Small intestine (tissue), 7 donors: ENCODE measurements at regions not wholly inside any gene's neighbourhood (a gene's known extent, or its start where the extent isn't known, plus 50 kb on each side); places are given as distances from the start of the nearest gene placed in this dataset.

Source experiments
- DNase-seq, 2 donors: peaks; one replicate each; pipeline versions ENCODE4 v3.0.0 to v3.0.0-alpha.2; 2013
- FAIRE-seq: peaks from 2 replicates; lab custom pipeline; 2012; peaks lifted over from hg19 to GRCh38; lab: Jason Lieb, UNC
- H3K27ac ChIP-seq, 3 donors: one replicate each; pipeline ENCODE4 v1.5.1; 2013; ENCODE audit warnings: low read length in 2 of 3, mild to moderate bottlenecking in 2 of 3, control low read depth in 1 of 3, inconsistent platforms in 1 of 3, low read depth in 1 of 3, moderate library complexity in 1 of 3
- H3K27me3 ChIP-seq, 3 donors: one replicate each; pipeline ENCODE4 v1.6.1; 2013; ENCODE audit warnings: low read length in 3 of 3, inconsistent platforms in 1 of 3; ENCODE audit not compliant: control insufficient read depth in 3 of 3, insufficient read depth in 3 of 3
- H3K36me3 ChIP-seq, 3 donors: one replicate each; pipeline ENCODE4 v1.6.1; 2013; ENCODE audit warnings: low read length in 3 of 3, inconsistent platforms in 1 of 3, low read depth in 1 of 3, mild to moderate bottlenecking in 1 of 3, moderate library complexity in 1 of 3; ENCODE audit not compliant: control insufficient read depth in 3 of 3, insufficient read depth in 2 of 3
- H3K4me1 ChIP-seq, 3 donors: one replicate each; pipeline ENCODE4 v1.6.1; 2013; ENCODE audit warnings: low read length in 2 of 3, inconsistent platforms in 1 of 3, low read depth in 1 of 3, mild to moderate bottlenecking in 1 of 3, moderate library complexity in 1 of 3; ENCODE audit not compliant: control insufficient read depth in 3 of 3, insufficient read depth in 2 of 3
- H3K4me3 ChIP-seq, 3 donors: one replicate each; pipeline ENCODE4 v1.5.1; 2013; ENCODE audit warnings: low read length in 3 of 3, control low read depth in 1 of 3, inconsistent platforms in 1 of 3, low read depth in 1 of 3, mild to moderate bottlenecking in 1 of 3, moderate library complexity in 1 of 3
- H3K9me3 ChIP-seq, 2 donors: one replicate each; pipeline ENCODE4 v1.6.1; 2013; ENCODE audit warnings: low read depth in 1 of 2, low read length in 1 of 2; ENCODE audit not compliant: control insufficient read depth in 2 of 2, insufficient read depth in 1 of 2
- WGBS, 3 donors: extraction: QIAGEN DNeasy Blood & Tissue Kit; methylation state at CpG; one replicate each; pipeline ENCODE4 v1.1.7; 2013; 5-methylcytosine and 5-hydroxymethylcytosine counted together
- donor health status: healthy with polysubstance abuse.
- donor health status: control.
- donor health status: control.
- donor health status: Bipolar disorder and iron deficiency.
- donor health status: healthy.

- FAIRE-seq = no peak
- no peak for DNase-seq
- Histone ChIP-seq H3K9me3 (no peaks in the 10 kb centered on the region), H3K4me1 (no peaks in the 10 kb centered on the region), H3K4me3 (no peak overlapping the region), H3K27me3 (no peaks in the 10 kb centered on the region), H3K36me3 (no peaks in the 10 kb centered on the region), H3K27ac (no peak overlapping the region)
- 50 to 56% (median 52%) methylated on average over 3 of the region's 3 CpGs for WGBS, 3 donors
Observed at GRCh38 chr11:90803366-90803765, 580.5 kb upstream of the CHORDC1 start.

- no peaks in the 10 kb centered on the region for H3K4me1 ChIP-seq
- no peaks in the 10 kb centered on the region for H3K27me3 ChIP-seq
- no peaks in the 10 kb centered on the region for H3K9me3 ChIP-seq
- H3K4me3 ChIP-seq = no peak overlapping the region
- DNase-seq (no peak), FAIRE-seq (no peak)
- H3K27ac ChIP-seq = no peak overlapping the region
- WGBS, 3 donors = 73 to 74% (median 74%) methylated on average over 3 of the region's 3 CpGs
- H3K36me3 ChIP-seq = no peaks in the 10 kb centered on the region
Observed at GRCh38 chr11:90798769-90799168, 575.9 kb upstream of the CHORDC1 start.

- Histone ChIP-seq H3K27ac (no peak overlapping the region), H3K9me3 (no peaks in the 10 kb centered on the region), H3K36me3 (no peaks in the 10 kb centered on the region), H3K27me3 (no peaks in the 10 kb centered on the region), H3K4me1 (no peaks in the 10 kb centered on the region), H3K4me3 (no peak overlapping the region)
- WGBS, 3 donors = 65 to 71% (median 67%) methylated on average over 4 of the region's 4 CpGs
- no peak for FAIRE-seq
- DNase-seq = no peak
Observed at GRCh38 chr11:90795746-90796145, 572.9 kb upstream of the CHORDC1 start.

- Histone ChIP-seq H3K27ac (no peak overlapping the region), H3K27me3 (no peaks in the 10 kb centered on the region), H3K4me3 (no peak overlapping the region), H3K36me3 (no peaks in the 10 kb centered on the region), H3K4me1 (no peaks in the 10 kb centered on the region), H3K9me3 (no peaks in the 10 kb centered on the region)
- WGBS, 3 donors = 65 to 83% (median 77%) methylated on average over 3 of the region's 3 CpGs
- DNase-seq (no peak), FAIRE-seq (no peak)
Observed at GRCh38 chr11:90788961-90789360, 566.1 kb upstream of the CHORDC1 start.

- FAIRE-seq (no peak), DNase-seq (no peak)
- Histone ChIP-seq H3K4me3 (no peak overlapping the region), H3K36me3 (no peaks in the 10 kb centered on the region), H3K4me1 (no peaks in the 10 kb centered on the region), H3K9me3 (no peaks in the 10 kb centered on the region), H3K27me3 (no peaks in the 10 kb centered on the region), H3K27ac (no peak overlapping the region)
- WGBS, 3 donors = 49 to 63% (median 61%) methylated on average over 2 of the region's 2 CpGs
Observed at GRCh38 chr11:90784241-90784814, 561.5 kb upstream of the CHORDC1 start.

GRCh38 chr11:90783111-90783510 lies 560.3 kb upstream of the CHORDC1 start:
- no peaks in the 10 kb centered on the region for H3K4me1 ChIP-seq
- no peaks in the 10 kb centered on the region for H3K27me3 ChIP-seq
- no peaks in the 10 kb centered on the region for H3K36me3 ChIP-seq
- no peaks in the 10 kb centered on the region for H3K9me3 ChIP-seq
- no peak overlapping the region for H3K4me3 ChIP-seq
- H3K27ac ChIP-seq = no peak overlapping the region
- FAIRE-seq (no peak), DNase-seq (no peak)
- 70 to 78% (median 74%) methylated on average over 3 of the region's 3 CpGs for WGBS, 3 donors

- Histone ChIP-seq H3K27me3 (no peaks in the 10 kb centered on the region), H3K27ac (no peak overlapping the region), H3K4me1 (no peaks in the 10 kb centered on the region), H3K4me3 (no peak overlapping the region), H3K36me3 (no peaks in the 10 kb centered on the region), H3K9me3 (peaks cover 2 to 11% of the 10 kb centered on the region in 2 donors)
- DNase-seq = no peak
- FAIRE-seq = no peak
Observed at GRCh38 chr11:90779098-90779497, 556.2 kb upstream of the CHORDC1 start.

- Histone ChIP-seq H3K9me3 (peaks cover 2 to 12% of the 10 kb centered on the region in 2 donors), H3K4me3 (no peak overlapping the region), H3K27me3 (no peaks in the 10 kb centered on the region), H3K36me3 (no peaks in the 10 kb centered on the region), H3K27ac (no peak overlapping the region), H3K4me1 (no peaks in the 10 kb centered on the region)
- FAIRE-seq (no peak), DNase-seq (no peak)
- 71 to 83% (median 81%) methylated on average over 6 of the region's 6 CpGs for WGBS, 3 donors
Observed at GRCh38 chr11:90775567-90776165, 552.8 kb upstream of the CHORDC1 start.
